ENCODE measurements at regions not wholly inside any gene's neighbourhood (a gene's known extent, or its start where the extent isn't known, plus 50 kb on each side); places are given as distances from the start of the nearest gene placed in this dataset.

DNA sequence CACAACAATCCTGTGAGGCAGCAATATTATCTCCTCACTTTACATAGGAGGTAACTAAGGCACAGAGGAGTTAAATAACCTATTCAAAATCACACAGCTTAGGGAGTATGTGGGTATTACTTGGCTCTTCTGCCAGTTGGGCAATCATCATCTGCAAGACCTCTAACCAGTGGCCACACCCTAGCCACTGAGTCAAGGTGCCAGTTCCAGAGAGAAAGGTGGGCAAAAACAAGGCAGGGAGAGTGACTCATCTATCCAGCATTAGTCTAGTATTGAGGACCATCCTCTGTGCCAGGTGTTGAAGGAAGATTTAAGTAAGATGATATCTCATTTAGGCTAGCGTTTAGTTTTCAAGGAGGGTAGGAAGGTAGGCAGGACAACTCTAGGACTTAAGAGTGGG is 113.9 kb upstream of the EOLA2 start (continued):
- TF ChIP-seq, protein P1, sequence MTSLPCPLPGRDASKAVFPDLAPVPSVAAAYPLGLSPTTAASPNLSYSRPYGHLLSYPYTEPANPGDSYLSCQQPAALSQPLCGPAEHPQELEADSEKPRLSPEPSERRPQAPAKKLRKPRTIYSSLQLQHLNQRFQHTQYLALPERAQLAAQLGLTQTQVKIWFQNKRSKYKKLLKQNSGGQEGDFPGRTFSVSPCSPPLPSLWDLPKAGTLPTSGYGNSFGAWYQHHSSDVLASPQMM (CRISPR knock-in tag; IDR thresholded peaks at IDR 0.05) = no peak
- TF ChIP-seq NFRKB (IDR thresholded peaks at IDR 0.05; ENCODE audit: low read depth) = no peak
- no peak for TF ChIP-seq TCFL5 (CRISPR knock-in tag; conservative IDR thresholded peaks at IDR 0.05)
- no peak for TF ChIP-seq GATAD2B (IDR thresholded peaks at IDR 0.05; ENCODE audit: borderline replicate concordance)
- no peak for TF ChIP-seq TBL1XR1 (IDR thresholded peaks at IDR 0.05; ENCODE audit: low read length in 2 of 2)
- TF ChIP-seq ZNF263 (CRISPR knock-in tag; IDR thresholded peaks at IDR 0.05; ENCODE audit: borderline replicate concordance) = no peak
- TF ChIP-seq ZBTB8A (IDR thresholded peaks at IDR 0.05; ENCODE audit: partially characterized antibody) = no peak
- TF ChIP-seq NCOA2 (IDR thresholded peaks at IDR 0.05; ENCODE audit: partially characterized antibody in 2 of 2) = no peak
- no peak for TF ChIP-seq ELF1 (tag; IDR thresholded peaks at IDR 0.05)
- TF ChIP-seq ZFP30 (CRISPR knock-in tag; IDR thresholded peaks at IDR 0.05; ENCODE audit: borderline replicate concordance) = no peak

- intact Hi-C loops (cut with micrococcal nuclease) = no loop called here
- FAIRE-seq (no peak), ATAC-seq (no peak), DNase-seq (ENCODE audit: extremely low read depth in 1 of 4, low spot score in 3 of 4) (no peak)
- in situ Hi-C loops (cut with MboI) = no loop called here
- Histone ChIP-seq H3K9me1 (ENCODE audit: control insufficient read depth, insufficient read depth, low read length) (no peaks in the 10 kb centered on the region), H3K9ac (ENCODE audit: insufficient read depth in 1 of 2, low read depth in 2 of 2, low read length in 2 of 2) (no peak overlapping the region), H3K27ac (ENCODE audit: extremely low read depth, low read depth, low read length) (no peak overlapping the region), H4K20me1 (replicated peaks; ENCODE audit: control insufficient read depth, insufficient read depth, low read length) (no peaks in the 10 kb centered on the region), H3K36me3 (ENCODE audit: control insufficient read depth, insufficient read depth, low read length) (no peaks in the 10 kb centered on the region), H3K9me3 (replicated peaks; ENCODE audit: control insufficient read depth, insufficient read depth, low read depth, low read length) (no peaks in the 10 kb centered on the region), H3K4me1 (replicated peaks in 1 of 2; ENCODE audit: control insufficient read depth in 2 of 2, insufficient read depth in 2 of 2, low read length in 2 of 2) (no peaks in the 10 kb centered on the region), H3K4me2 (ENCODE audit: insufficient read depth, low read length) (no peak overlapping the region), H3K79me2 (ENCODE audit: control insufficient read depth, insufficient read depth, low read length) (no peaks in the 10 kb centered on the region), H2AFZ (ENCODE audit: low read depth, low read length) (no peak overlapping the region), H3K4me3 (no peak overlapping the region), H3K27me3 (ENCODE audit: control insufficient read depth in 2 of 2, insufficient read depth in 2 of 2, low read length in 2 of 2) (no peaks in the 10 kb centered on the region)
- ChIA-PET CTCF (ENCODE audit: low intra/inter-chr PET ratio) (no interaction called here), POLR2A (no interaction called here)
- BruUV-seq (replicated peaks) = no TSS peak
- WGBS (ENCODE audit: insufficient coverage, low coverage, missing lambda C conversion rate) = 0% methylated on average over 1 of the region's 1 CpG
- TF ChIP-seq CBX3 (IDR thresholded peaks at IDR 0.05; ENCODE audit: borderline replicate concordance in 1 of 2, low read length in 2 of 2) = no peak
- TF ChIP-seq MED1 (CRISPR knock-in tag; IDR thresholded peaks at IDR 0.05; ENCODE audit: borderline replicate concordance) = no peak
- no peak for TF ChIP-seq JUNB (CRISPR knock-in tag; conservative IDR thresholded peaks at IDR 0.05)
- TF ChIP-seq ATF4 (CRISPR knock-in tag; IDR thresholded peaks at IDR 0.05) = no peak
- no peak for TF ChIP-seq BCLAF1 (IDR thresholded peaks at IDR 0.05; ENCODE audit: borderline replicate concordance in 1 of 2, control insufficient read depth in 1 of 2, low read depth in 2 of 2, low read length in 1 of 2)
- no peak for TF ChIP-seq RBM34 (IDR thresholded peaks at IDR 0.05; ENCODE audit: borderline replicate concordance, insufficient read depth, low read length)
- no peak for TF ChIP-seq ZNF232 (CRISPR knock-in tag; IDR thresholded peaks at IDR 0.05)
- no peak for TF ChIP-seq SMARCE1 (IDR thresholded peaks at IDR 0.05)
- no peak for TF ChIP-seq SUPT5H (IDR thresholded peaks at IDR 0.05)
These were observed 120.4 kb upstream of the EOLA2 start for GRCh38 chrX:150058728-150059127.

Measured in K562 (cell line).